IPS DF 6.9 (cell line): ENCODE measurements at regions not wholly inside any gene's neighbourhood (a gene's known extent, or its start where the extent isn't known, plus 50 kb on each side); places are given as distances from the start of the nearest gene placed in this dataset.

Experiments
- DNase-seq: peaks from one replicate; pipeline ENCODE4 v3.0.0-alpha.2; 2013; ENCODE audit warnings: low read depth, low spot score
- H3K27ac ChIP-seq: one replicate; pipeline ENCODE4 v1.5.1; 2013; ENCODE audit warnings: low read length, control low read depth
- H3K27me3 ChIP-seq: 2 replicates; pipeline ENCODE4 v1.6.1; 2013; ENCODE audit warnings: mild to moderate bottlenecking, low read length; ENCODE audit not compliant: control insufficient read depth, insufficient read depth
- H3K36me3 ChIP-seq: 2 replicates; pipeline ENCODE4 v1.6.1; 2013; ENCODE audit warnings: low read length; ENCODE audit not compliant: control insufficient read depth, insufficient read depth
- H3K4me1 ChIP-seq: 2 replicates; pipeline ENCODE4 v1.6.1; 2013; ENCODE audit warnings: low read length; ENCODE audit not compliant: control insufficient read depth, insufficient read depth
- H3K4me3 ChIP-seq: 2 replicates; pipeline ENCODE4 v1.5.1; 2013; ENCODE audit warnings: mild to moderate bottlenecking, low read length
- H3K9me3 ChIP-seq: 2 replicates; pipeline ENCODE4 v1.6.1; 2013; ENCODE audit warnings: low read length, inconsistent platforms; ENCODE audit not compliant: control insufficient read depth, insufficient read depth
- WGBS: extraction: QIAGEN DNeasy Blood & Tissue Kit; methylation state at CpG from one replicate; pipeline ENCODE4 v1.1.7; 2013; ENCODE audit warnings: mixed read lengths, missing lambda C conversion rate; ENCODE audit not compliant: insufficient read length, insufficient coverage; 5-methylcytosine and 5-hydroxymethylcytosine counted together

DNA sequence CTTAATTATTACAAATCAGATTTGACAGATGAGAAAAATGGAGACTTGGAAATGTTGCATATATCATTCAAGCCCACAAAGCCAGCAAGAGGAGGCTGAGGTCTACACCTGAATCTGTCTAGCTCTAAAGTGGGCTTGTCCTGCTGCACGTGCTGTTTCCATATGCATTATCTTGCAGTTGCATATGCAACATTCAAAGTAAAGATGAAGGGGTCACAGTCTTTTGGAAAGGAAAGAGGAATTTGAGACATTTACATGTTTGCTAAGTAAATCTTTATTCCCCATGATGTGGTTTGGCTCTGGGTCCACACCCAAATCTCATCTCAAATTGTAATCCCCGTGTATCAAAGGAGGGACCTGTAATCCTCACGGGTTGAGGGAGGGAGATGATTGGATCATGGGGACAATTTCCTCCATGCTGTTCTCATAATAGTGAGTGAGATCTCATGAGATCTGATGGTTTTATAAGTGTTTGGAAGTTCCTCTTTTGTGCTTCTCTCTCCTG lies 98.3 kb downstream of the BACH1 start:
- DNase-seq: no peak
- no CpG with 5 or more reads among the region's 3 CpGs for WGBS
- H3K36me3 ChIP-seq: no peaks in the 10 kb centered on the region
- H3K4me1 ChIP-seq: no peaks in the 10 kb centered on the region
- H3K27ac ChIP-seq: no peak overlapping the region
- H3K9me3 ChIP-seq: no peaks in the 10 kb centered on the region; the same call in 1 of the 2 replicates
- H3K4me3 ChIP-seq: no peak overlapping the region
- H3K27me3 ChIP-seq: no peaks in the 10 kb centered on the region

DNA sequence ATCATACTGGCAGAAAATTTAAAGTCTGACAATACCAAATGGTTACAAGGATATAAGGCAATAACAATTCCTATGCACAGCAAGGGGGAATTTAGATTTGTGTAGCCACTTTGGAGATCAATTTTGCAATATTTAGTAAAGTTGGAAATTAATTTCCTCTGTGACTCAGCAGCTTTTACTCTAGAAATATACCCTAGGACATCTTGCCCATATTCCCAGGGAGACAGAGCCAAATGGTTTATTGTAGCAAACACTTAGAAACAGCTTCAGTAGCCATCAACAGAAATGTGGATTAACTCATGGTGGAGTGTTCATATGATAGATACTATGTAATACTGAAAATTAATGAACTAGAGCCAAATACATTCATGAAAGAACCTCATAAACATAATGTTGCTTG lies 104.6 kb downstream of the BACH1 start:
- Histone ChIP-seq H3K27ac (no peak overlapping the region), H3K27me3 (no peaks in the 10 kb centered on the region), H3K4me1 (no peaks in the 10 kb centered on the region)

DNA sequence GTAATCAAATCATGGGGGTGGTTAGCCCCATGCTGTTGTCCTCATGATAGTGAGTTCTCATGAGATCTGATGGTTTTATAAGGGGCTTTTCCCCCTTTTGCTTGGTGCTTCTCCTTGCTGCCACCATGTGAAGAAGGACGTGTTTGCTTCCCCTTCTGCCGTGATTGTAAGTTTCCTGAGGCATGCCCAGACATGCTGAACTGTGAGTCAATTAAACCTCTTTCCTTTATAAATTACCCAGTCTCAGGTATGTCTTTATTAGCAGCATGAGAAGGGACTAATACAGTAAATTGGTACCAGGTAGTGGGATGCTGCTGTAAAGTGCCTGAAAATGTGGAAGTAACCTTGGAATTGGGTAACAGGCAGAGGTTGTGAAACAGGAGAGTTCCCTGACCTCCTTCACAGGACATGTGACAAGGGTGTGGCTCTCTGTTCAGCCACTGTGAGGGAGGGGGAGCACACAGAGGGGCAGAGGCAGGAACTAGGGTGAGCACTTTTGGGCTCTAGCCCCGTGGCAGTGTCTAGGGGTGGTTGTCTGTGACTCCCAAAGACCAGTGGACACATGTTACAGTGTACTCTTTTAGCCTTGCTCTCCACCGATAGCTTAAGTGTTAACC lies 105.3 kb downstream of the BACH1 start:
- H3K27ac ChIP-seq: no peak overlapping the region
- no CpG with 5 or more reads among the region's 4 CpGs for WGBS
- H3K36me3 ChIP-seq: no peaks in the 10 kb centered on the region
- no peaks in the 10 kb centered on the region for H3K27me3 ChIP-seq
- H3K9me3 ChIP-seq: no peaks in the 10 kb centered on the region; the same call in 1 of the 2 replicates
- no peak overlapping the region for H3K4me3 ChIP-seq
- no peaks in the 10 kb centered on the region for H3K4me1 ChIP-seq
- no peak for DNase-seq

More for the DNA sequence above, 104.6 kb downstream of the BACH1 start:
- no peak for DNase-seq
- H3K36me3 ChIP-seq: no peaks in the 10 kb centered on the region
- H3K9me3 ChIP-seq: no peaks in the 10 kb centered on the region; the same call in 1 of the 2 replicates
- no peak overlapping the region for H3K4me3 ChIP-seq

DNA sequence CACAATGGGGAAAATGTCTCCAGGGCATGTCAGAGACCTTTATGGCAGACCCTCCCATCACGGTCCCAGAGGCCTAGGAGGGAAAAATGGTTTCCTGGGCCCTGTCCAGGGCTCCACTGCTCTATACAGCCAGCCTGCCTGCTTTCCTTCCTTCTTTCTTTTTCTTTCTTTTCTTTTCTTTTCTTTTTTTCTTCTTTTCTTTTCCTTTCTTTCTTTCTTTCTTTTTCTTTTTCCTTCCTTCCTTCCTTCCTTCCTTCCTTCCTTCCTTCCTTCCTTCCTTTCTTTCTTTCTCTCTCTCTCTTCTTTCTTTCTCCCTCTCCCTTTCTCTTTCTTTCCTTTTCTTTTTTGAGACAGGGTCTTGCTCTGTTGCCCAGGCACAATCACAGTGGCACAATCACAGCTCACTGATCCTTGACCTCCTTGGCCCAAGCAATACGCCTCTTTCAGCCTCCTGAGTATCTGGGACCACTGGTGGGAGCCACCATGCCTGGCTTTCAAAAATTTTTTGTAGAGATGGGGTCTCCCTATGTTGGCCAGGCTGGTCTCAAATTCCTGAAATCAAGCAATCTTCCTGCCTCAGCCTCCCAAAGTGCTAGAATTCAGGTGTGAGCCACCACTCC lies 106.9 kb downstream of the BACH1 start:
- no peaks in the 10 kb centered on the region for H3K27me3 ChIP-seq
- no CpG with 5 or more reads among the region's 2 CpGs for WGBS
- no peaks in the 10 kb centered on the region for H3K9me3 ChIP-seq
- no peaks in the 10 kb centered on the region for H3K4me1 ChIP-seq
- no peak overlapping the region for H3K27ac ChIP-seq
- no peaks in the 10 kb centered on the region for H3K36me3 ChIP-seq
- H3K4me3 ChIP-seq: no peak overlapping the region
- no peak for DNase-seq

DNA sequence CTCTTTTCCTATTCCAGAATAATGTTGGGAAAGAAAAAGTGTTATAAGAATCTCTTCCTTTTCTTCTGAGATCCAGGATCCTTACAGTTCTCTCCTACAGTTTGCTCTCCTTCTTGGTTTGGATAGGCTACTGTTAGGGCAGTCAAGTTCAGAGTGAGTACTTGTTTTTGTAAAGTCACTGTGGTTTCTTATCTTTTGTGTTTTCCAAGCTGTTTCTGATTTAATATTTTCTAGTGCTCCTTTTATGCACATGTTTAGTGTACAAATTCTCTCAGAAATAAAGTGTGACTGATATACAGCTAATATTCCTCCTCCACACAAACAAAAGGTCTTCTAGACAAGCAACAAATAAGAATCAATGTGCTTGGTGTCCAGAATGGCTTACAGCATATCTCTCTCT lies 107.7 kb downstream of the BACH1 start:
- Histone ChIP-seq H3K4me3 (no peak overlapping the region), H3K9me3 (no peaks in the 10 kb centered on the region), H3K27me3 (no peaks in the 10 kb centered on the region), H3K27ac (no peak overlapping the region), H3K36me3 (no peaks in the 10 kb centered on the region), H3K4me1 (no peaks in the 10 kb centered on the region)
- no peak for DNase-seq

DNA sequence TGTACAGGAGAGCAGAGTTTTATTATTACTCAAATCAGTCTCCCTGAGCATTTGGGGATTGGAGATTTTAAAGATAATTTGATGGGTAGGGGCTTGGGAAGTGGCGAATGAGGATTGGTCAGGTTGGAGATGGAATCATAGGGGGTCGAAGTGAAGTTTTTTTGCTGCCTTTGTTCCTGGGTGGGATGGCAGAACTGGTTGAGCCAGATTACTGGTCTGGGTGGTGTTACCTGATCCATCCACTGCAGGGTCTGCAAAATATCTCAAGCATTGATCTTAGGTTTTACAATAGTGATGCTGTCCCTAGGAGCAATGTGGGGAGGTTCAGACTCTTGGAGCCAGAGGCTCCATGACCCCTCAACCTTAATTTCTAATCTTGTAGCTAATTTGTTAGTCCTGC lies 108.8 kb downstream of the BACH1 start:
- no CpG with 5 or more reads among the region's 2 CpGs for WGBS
- no peaks in the 10 kb centered on the region for H3K9me3 ChIP-seq

DNA sequence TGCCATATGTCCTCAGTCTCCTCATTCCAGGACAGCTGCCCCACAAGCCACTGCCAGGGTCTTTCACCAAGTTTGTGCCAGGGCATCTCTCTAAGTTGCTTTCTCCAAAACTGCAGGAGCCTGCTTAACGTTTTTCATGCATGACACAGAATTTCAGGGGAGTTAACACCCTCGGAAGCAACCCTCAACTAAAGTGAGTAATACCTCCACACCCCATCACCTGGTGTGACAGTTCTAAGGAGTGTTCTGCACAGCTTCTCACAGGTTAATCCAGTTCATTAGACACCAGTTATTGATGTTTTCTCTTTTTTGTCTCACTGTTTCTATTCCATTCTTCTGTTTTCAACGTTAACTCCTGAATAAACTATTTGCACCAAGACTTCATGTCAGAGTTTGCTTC lies 115.0 kb downstream of the BACH1 start:
- H3K36me3 ChIP-seq: no peaks in the 10 kb centered on the region
- H3K27ac ChIP-seq: no peak overlapping the region
- H3K4me3 ChIP-seq: no peak overlapping the region
- no CpG with 5 or more reads among the region's 3 CpGs for WGBS
- H3K27me3 ChIP-seq: no peaks in the 10 kb centered on the region
- DNase-seq: no peak
- no peaks in the 10 kb centered on the region for H3K4me1 ChIP-seq
- H3K9me3 ChIP-seq: no peaks in the 10 kb centered on the region

More for the DNA sequence above, 108.8 kb downstream of the BACH1 start:
- H3K4me3 ChIP-seq: no peak overlapping the region
- H3K4me1 ChIP-seq: no peaks in the 10 kb centered on the region
- peak; percentile 1 for DNase-seq
- no peak overlapping the region for H3K27ac ChIP-seq
- no peaks in the 10 kb centered on the region for H3K36me3 ChIP-seq
- H3K27me3 ChIP-seq: no peaks in the 10 kb centered on the region

DNA sequence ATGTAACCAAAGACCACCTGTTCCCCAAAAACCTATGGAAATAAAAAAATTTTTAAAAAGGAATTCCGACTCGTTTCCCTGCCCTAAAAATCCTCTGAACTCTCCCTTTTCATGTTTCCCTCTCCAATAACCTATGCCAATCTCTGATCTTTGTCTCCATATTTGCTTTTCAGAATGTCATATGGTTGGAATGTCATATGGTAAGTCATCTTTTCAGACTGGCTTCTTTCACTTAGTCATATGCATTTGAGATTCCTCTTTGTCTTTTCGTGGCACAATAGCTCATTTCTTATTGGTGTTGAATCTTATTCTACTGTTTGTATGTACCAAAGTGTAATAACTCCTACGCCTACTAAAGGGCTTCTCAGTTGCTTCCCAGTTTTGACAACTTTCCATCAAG lies 117.5 kb downstream of the BACH1 start:
- Histone ChIP-seq H3K27ac (no peak overlapping the region), H3K4me1 (no peaks in the 10 kb centered on the region), H3K27me3 (no peaks in the 10 kb centered on the region), H3K4me3 (no peak overlapping the region), H3K36me3 (no peaks in the 10 kb centered on the region), H3K9me3 (no peaks in the 10 kb centered on the region)
- no peak for DNase-seq
- WGBS: no CpG with 5 or more reads among the region's 4 CpGs

DNA sequence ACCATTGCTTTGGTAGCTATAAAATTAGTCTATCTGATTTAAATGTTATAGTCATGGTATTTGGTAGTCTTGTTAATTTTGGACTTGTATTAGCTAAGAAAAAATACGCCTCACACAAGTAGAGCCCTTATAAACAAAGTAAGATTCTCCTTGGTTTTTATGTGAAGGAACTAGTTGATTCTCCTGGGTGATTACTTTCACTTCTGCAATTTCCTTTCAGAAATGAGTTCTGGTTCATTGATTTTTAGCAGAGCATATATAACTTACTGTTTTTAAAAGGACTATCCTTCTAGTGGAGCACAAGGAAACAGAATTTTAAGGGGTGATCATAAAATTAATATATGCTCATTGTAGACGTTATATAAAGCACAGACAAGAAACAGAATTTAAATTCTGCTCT lies 120.1 kb downstream of the BACH1 start:
- WGBS: no CpG with 5 or more reads among the region's 2 CpGs
- Histone ChIP-seq H3K27ac (no peak overlapping the region), H3K4me1 (no peaks in the 10 kb centered on the region), H3K36me3 (no peaks in the 10 kb centered on the region), H3K27me3 (no peaks in the 10 kb centered on the region), H3K4me3 (no peak overlapping the region), H3K9me3 (no peaks in the 10 kb centered on the region)
- DNase-seq: no peak

DNA sequence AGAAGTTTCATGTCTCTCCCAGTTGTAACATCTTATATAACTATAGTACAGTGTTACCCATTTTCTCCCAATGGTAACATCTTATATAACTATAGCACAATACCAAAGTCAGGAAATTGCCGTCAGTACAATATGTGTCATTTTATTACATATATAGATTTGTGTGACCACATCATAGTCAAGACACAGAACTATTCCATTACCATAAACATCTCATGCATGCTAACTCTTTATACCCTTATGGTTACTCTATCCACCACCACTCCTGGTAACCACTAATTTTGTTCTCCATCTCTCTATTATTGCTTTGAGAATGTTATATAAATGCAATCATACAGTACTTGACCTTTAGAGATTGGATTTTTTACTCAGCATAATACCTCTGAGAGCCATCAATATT lies 120.7 kb downstream of the BACH1 start:
- H3K27ac ChIP-seq: no peak overlapping the region
- no peaks in the 10 kb centered on the region for H3K27me3 ChIP-seq
- no CpG with 5 or more reads among the region's 1 CpG for WGBS
- DNase-seq: no peak
- no peaks in the 10 kb centered on the region for H3K4me1 ChIP-seq
- H3K36me3 ChIP-seq: no peaks in the 10 kb centered on the region
- H3K9me3 ChIP-seq: no peaks in the 10 kb centered on the region
- no peak overlapping the region for H3K4me3 ChIP-seq
